ENCODE measurements at regions not wholly inside any gene's neighbourhood (a gene's known extent, or its start where the extent isn't known, plus 50 kb on each side); places are given as distances from the start of the nearest gene placed in this dataset.

DNA sequence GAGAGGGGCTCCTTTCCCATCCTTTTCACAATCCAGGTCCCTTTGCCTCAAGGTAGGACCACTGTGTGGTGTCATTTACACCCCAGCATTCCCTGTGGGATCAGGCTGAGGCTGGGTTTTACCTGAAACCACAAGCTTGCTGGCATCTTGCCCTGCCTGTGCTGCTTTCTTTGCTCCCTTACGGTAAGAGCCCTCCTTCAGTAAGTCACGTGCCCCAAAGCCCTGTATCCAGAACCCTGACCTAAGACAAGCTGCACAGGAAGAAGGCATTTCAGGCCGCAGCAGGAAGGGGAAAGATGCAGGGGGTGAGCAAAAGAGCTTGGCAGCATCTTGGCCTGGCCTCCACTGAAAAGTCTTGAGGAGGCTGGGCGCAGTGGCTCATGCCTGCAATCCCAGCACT is 58.4 kb downstream of the KLHDC7A start:
- no peak for TF ChIP-seq EZH2 (IDR thresholded peaks at IDR 0.05; ENCODE audit: insufficient read depth, poor library complexity, severe bottlenecking)
- TF ChIP-seq EZH2phosphoT487 (IDR thresholded peaks at IDR 0.05; ENCODE audit: insufficient read depth, low read depth): no peak
- Histone ChIP-seq H3K9me2 (ENCODE audit: insufficient read depth) (no peaks in the 10 kb centered on the region), H4K20me1 (ENCODE audit: insufficient read depth) (no peaks in the 10 kb centered on the region), H3K9ac (no peak overlapping the region), H3K4me3 (no peak overlapping the region), H3K4me2 (ENCODE audit: unreplicated experiment) (no peak overlapping the region), H3K36me3 (ENCODE audit: low read depth) (no peaks in the 10 kb centered on the region), H3K79me2 (ENCODE audit: insufficient read depth) (no peaks in the 10 kb centered on the region), H3K27me3 (replicated peaks; ENCODE audit: insufficient read depth) (0 out of 2 replicates have a peak, but pooled peaks cover 5% of the 10 kb centered on the region), H3K9me3 (ENCODE audit: low read depth) (no peaks in the 10 kb centered on the region), H3K4me1 (ENCODE audit: insufficient read depth) (no peaks in the 10 kb centered on the region), H3F3A (ENCODE audit: insufficient read depth) (no peaks in the 10 kb centered on the region), H3K27ac (no peak overlapping the region), H2AFZ (no peak overlapping the region)
- WGBS, 2 experiments (ENCODE audit: low coverage in 1 of 2, low lambda C conversion rate in 2 of 2, missing lambda C conversion rate in 2 of 2): 35 to 47% methylated on average over 4 of the region's 4 CpGs
- DNase-seq: no peak
- in situ Hi-C loops (cut with MboI): no loop called here

DNA sequence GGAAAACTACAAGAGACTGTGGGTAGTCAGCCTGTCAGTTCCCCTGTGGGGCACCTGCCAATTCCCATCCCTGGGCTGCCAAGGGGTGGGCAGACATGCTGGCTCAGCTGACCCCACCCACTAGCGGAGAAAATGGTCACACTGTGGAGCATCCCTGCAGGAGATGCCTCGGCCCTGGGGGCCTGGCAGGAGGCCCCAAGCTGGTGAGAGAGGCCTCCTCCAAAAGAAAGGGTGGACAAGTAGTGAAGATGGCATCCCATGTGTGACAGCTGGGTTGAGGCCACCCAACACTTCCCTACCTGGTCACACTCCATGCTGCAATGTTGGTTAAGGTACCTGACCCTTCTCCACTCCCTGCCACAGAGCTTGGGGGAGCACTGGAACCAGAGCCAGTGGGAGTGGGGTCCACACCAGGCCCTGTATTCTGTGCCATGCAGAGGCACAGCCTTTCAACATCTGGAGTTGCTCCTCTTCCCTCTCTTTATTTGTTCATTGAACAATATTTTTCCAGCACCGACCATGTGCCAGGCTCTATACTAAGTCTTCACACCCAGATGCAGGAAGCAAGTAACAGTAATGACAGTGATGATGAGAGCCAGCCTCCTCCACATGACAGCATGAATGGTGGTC is 59.5 kb downstream of the KLHDC7A start:
- TF ChIP-seq EZH2 (IDR thresholded peaks at IDR 0.05; ENCODE audit: insufficient read depth, poor library complexity, severe bottlenecking) (no peak), EZH2phosphoT487 (IDR thresholded peaks at IDR 0.05; ENCODE audit: insufficient read depth, low read depth) (no peak)
- Histone ChIP-seq H3K79me2 (ENCODE audit: insufficient read depth) (no peaks in the 10 kb centered on the region), H3K36me3 (ENCODE audit: low read depth) (no peaks in the 10 kb centered on the region), H2AFZ (no peak overlapping the region), H3F3A (ENCODE audit: insufficient read depth) (no peaks in the 10 kb centered on the region), H3K4me1 (ENCODE audit: insufficient read depth) (no peaks in the 10 kb centered on the region), H3K9me2 (ENCODE audit: insufficient read depth) (no peaks in the 10 kb centered on the region), H3K9me3 (ENCODE audit: low read depth) (no peaks in the 10 kb centered on the region), H3K4me3 (no peak overlapping the region), H4K20me1 (ENCODE audit: insufficient read depth) (no peaks in the 10 kb centered on the region), H3K4me2 (ENCODE audit: unreplicated experiment) (no peak overlapping the region), H3K27ac (no peak overlapping the region), H3K9ac (no peak overlapping the region), H3K27me3 (replicated peaks; ENCODE audit: insufficient read depth) (no peaks in the 10 kb centered on the region)
- in situ Hi-C loops (cut with MboI): no loop called here
- DNase-seq: no peak
- 12 to 28% methylated on average over 3 of the region's 3 CpGs for WGBS, 2 experiments (ENCODE audit: low coverage in 1 of 2, low lambda C conversion rate in 2 of 2, missing lambda C conversion rate in 2 of 2)

DNA sequence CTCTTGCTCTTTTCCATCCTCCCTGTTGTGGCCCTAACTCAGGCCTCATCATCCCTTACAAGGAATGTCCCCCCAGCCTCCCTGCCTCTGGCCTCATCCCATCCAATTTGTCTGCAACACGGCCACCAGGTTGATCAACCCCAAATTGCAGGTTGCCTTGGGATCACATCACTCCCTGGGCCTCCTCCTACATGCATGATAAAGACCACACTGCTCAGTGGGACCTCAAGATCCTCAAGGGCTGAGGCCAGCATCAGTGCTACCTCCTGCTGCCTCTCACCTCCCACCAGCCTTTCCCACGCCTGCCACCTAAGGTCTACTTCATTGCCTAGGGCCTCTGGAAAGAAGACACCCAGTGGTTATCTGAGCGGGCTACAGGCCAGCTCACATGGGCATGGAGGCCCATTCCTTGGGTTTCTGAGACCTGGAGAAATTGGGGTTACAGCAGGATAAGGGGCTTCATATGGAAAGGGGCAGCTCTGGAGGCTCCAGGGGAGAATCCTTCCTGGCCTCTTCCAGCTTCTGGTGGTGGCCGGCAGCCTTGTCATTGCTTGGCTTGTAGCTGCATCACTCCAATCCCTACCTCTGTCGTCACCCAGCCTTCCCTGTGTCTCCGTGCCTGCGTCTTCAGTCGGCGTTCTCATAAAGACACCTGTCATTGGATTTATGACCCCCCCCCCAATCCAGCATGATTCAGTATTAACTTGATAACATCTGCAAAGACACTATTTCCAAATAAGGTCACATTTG is 60.5 kb downstream of the KLHDC7A start:
- Histone ChIP-seq H3K27ac (no peak overlapping the region), H3F3A (ENCODE audit: insufficient read depth) (no peaks in the 10 kb centered on the region), H3K4me2 (ENCODE audit: unreplicated experiment) (no peak overlapping the region), H3K9me3 (ENCODE audit: low read depth) (no peaks in the 10 kb centered on the region), H3K4me3 (no peak overlapping the region), H4K20me1 (ENCODE audit: insufficient read depth) (no peaks in the 10 kb centered on the region), H2AFZ (no peak overlapping the region), H3K9me2 (ENCODE audit: insufficient read depth) (no peaks in the 10 kb centered on the region), H3K27me3 (replicated peaks; ENCODE audit: insufficient read depth) (no peaks in the 10 kb centered on the region), H3K79me2 (ENCODE audit: insufficient read depth) (no peaks in the 10 kb centered on the region), H3K9ac (no peak overlapping the region), H3K4me1 (ENCODE audit: insufficient read depth) (no peaks in the 10 kb centered on the region), H3K36me3 (ENCODE audit: low read depth) (no peaks in the 10 kb centered on the region)
- WGBS, 2 experiments (ENCODE audit: low coverage in 1 of 2, low lambda C conversion rate in 2 of 2, missing lambda C conversion rate in 2 of 2): 53% methylated on average over 9 of the region's 9 CpGs
- DNase-seq: no peak
- in situ Hi-C loops (cut with MboI): no loop called here
- TF ChIP-seq EZH2phosphoT487 (IDR thresholded peaks at IDR 0.05; ENCODE audit: insufficient read depth, low read depth) (no peak), EZH2 (IDR thresholded peaks at IDR 0.05; ENCODE audit: insufficient read depth, poor library complexity, severe bottlenecking) (no peak)

DNA sequence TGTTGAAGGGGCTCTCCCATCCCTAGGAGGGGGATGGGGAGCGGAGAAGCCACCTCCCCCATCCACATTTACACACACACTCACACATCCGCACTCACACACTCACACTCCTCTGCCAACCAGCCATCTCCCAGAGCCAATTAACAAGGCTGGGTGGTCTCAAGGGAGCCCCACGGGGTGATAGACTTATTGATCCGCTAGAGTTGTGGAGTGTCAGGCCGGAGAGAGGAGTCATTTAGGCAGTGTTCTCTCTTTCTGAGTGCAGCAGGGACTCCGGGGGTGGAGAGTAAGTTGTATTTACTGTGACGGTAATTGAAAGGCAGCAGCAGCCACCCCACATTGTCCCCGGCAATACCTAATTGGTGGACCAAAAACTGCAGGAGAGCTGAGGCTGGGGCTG is 61.6 kb downstream of the KLHDC7A start:
- no peak overlapping the region for H3K4me2 ChIP-seq (ENCODE audit: unreplicated experiment)
- no peaks in the 10 kb centered on the region for H3K9me2 ChIP-seq (ENCODE audit: insufficient read depth)
- DNase-seq: no peak
- H3K79me2 ChIP-seq (ENCODE audit: insufficient read depth): no peaks in the 10 kb centered on the region
- no peak overlapping the region for H3K4me3 ChIP-seq
- in situ Hi-C loops (cut with MboI): no loop called here
- no peaks in the 10 kb centered on the region for H4K20me1 ChIP-seq (ENCODE audit: insufficient read depth)
- H3K9me3 ChIP-seq (ENCODE audit: low read depth): no peaks in the 10 kb centered on the region
- TF ChIP-seq EZH2phosphoT487 (IDR thresholded peaks at IDR 0.05; ENCODE audit: insufficient read depth, low read depth) (no peak), EZH2 (IDR thresholded peaks at IDR 0.05; ENCODE audit: insufficient read depth, poor library complexity, severe bottlenecking) (no peak)
- no peaks in the 10 kb centered on the region for H3K27me3 ChIP-seq (replicated peaks; ENCODE audit: insufficient read depth)
- H3K9ac ChIP-seq: no peak overlapping the region
- H3K4me1 ChIP-seq (ENCODE audit: insufficient read depth): no peaks in the 10 kb centered on the region
- H3K27ac ChIP-seq: no peak overlapping the region
- H3F3A ChIP-seq (ENCODE audit: insufficient read depth): no peaks in the 10 kb centered on the region
- H2AFZ ChIP-seq: no peak overlapping the region
- H3K36me3 ChIP-seq (ENCODE audit: low read depth): no peaks in the 10 kb centered on the region
- WGBS, 2 experiments (ENCODE audit: low coverage in 1 of 2, low lambda C conversion rate in 2 of 2, missing lambda C conversion rate in 2 of 2): 26 to 28% methylated on average over 8 of the region's 8 CpGs

Data from GM23248 (cell line).